PC-3 (cell line): ENCODE measurements at regions not wholly inside any gene's neighbourhood (a gene's known extent, or its start where the extent isn't known, plus 50 kb on each side); places are given as distances from the start of the nearest gene placed in this dataset.

Experiments used
- ATAC-seq: fragments of 200-7000 bp; cut with Tn5 transposase; 2 replicates; pipeline ENCODE4 v1.9.1; 2020; ENCODE audit warnings: mild to moderate bottlenecking, moderate library complexity
- BruUV-seq: library from RNA; stranded (reverse); fragments of 400-500 nt; replicated peaks from 2 replicates; lab custom pipeline; 2021; lab: Mats Ljungman, UMichigan
- CTCF ChIA-PET: fragments of 300-600 bp; sonication (Branson Sonifier 250); formaldehyde crosslinking; loops from one replicate; lab custom pipeline; 2022; ENCODE audit warnings: antibody characterized with exemption; lab: Charles Lee
- POLR2A ChIA-PET: fragments of 300-600 bp; sonication (Branson Sonifier 250); formaldehyde crosslinking; loops from one replicate; lab custom pipeline; 2022; ENCODE audit warnings: antibody characterized with exemption; ENCODE audit not compliant: unreplicated experiment; lab: Charles Lee
- DNase-seq: peaks from one replicate; pipeline ENCODE4 v3.0.0-alpha.2; 2015
- H2AFZ ChIP-seq: fragments of 300-600 bp; sonication (generic); 2 replicates; pipeline ENCODE4 v1.6.0; 2016; ENCODE audit warnings: antibody characterized with exemption, low read length
- H3F3A ChIP-seq: fragments of 300-600 bp; sonication (generic); one replicate; pipeline ENCODE4 v1.6.0; 2017; ENCODE audit warnings: antibody characterized with exemption, low read length, control low read depth, mild to moderate bottlenecking; ENCODE audit not compliant: unreplicated experiment
- H3K27ac ChIP-seq: fragments of 300-600 bp; sonication (generic); 2 replicates; pipeline ENCODE4 v1.5.1; 2016; ENCODE audit warnings: mild to moderate bottlenecking, low read length
- H3K27me3 ChIP-seq: fragments of 300-600 bp; sonication (generic); 2 replicates; pipeline ENCODE4 v1.6.1; 2016; ENCODE audit warnings: low read length, mixed read lengths
- H3K36me3 ChIP-seq: fragments of 300-600 bp; sonication (generic); 2 replicates; pipeline ENCODE4 v1.6.1; 2016; ENCODE audit warnings: low read depth, mixed run types, low read length, mixed read lengths
- H3K4me1 ChIP-seq: fragments of 300-600 bp; sonication (generic); 2 replicates; pipeline ENCODE4 v1.5.1; 2016; ENCODE audit warnings: low read length; ENCODE audit not compliant: insufficient read depth
- H3K4me2 ChIP-seq: fragments of 300-600 bp; sonication (generic); 2 replicates; pipeline ENCODE4 v1.6.0; 2016; ENCODE audit warnings: low read length
- H3K4me3 ChIP-seq: fragments of 300-600 bp; sonication (generic); 2 replicates; pipeline ENCODE4 v1.5.1; 2016; ENCODE audit warnings: mild to moderate bottlenecking, low read length, mixed read lengths
- H3K79me2 ChIP-seq: fragments of 300-600 bp; sonication (generic); 2 replicates; pipeline ENCODE4 v1.6.1; 2017; ENCODE audit warnings: low read length, mixed read lengths
- H3K9ac ChIP-seq: fragments of 300-600 bp; sonication (generic); 2 replicates; pipeline ENCODE4 v1.6.0; 2016; ENCODE audit warnings: mild to moderate bottlenecking, low read length
- H3K9me2 ChIP-seq: fragments of 300-600 bp; sonication (generic); replicated peaks from 2 replicates; pipeline ENCODE4 v1.6.1; 2016; ENCODE audit warnings: mixed run types, low read length, mixed read lengths
- H3K9me3 ChIP-seq: fragments of 300-600 bp; sonication (generic); 2 replicates; pipeline ENCODE4 v1.6.1; 2016; ENCODE audit warnings: low read length, mixed read lengths
- H4K20me1 ChIP-seq: fragments of 300-600 bp; sonication (generic); 2 replicates; pipeline ENCODE4 v1.6.1; 2016; ENCODE audit warnings: low read length, mixed read lengths
- EZH2 ChIP-seq: fragments of 300-600 bp; sonication (generic); IDR thresholded peaks from one replicate; pipeline ENCODE4 v1.6.1; 2017; ENCODE audit warnings: antibody characterized with exemption, mild to moderate bottlenecking, low read length; ENCODE audit not compliant: unreplicated experiment
- EZH2phosphoT487 ChIP-seq: fragments of 300-600 bp; sonication (generic); IDR thresholded peaks from 2 replicates; pipeline ENCODE4 v1.6.1; 2018; ENCODE audit warnings: mild to moderate bottlenecking, antibody characterized with exemption, low read length, borderline replicate concordance
- intact Hi-C: fragments of 100-400 bp; cut with micrococcal nuclease; formaldehyde crosslinking; loops from 2 replicates; pipeline ENCODE4 v1.9.0; 2023
- TF ChIP-seq, protein P1 (sequence below): fragments of 300-600 bp; sonication (generic); conservative IDR thresholded peaks from 2 replicates; pipeline ENCODE4 v1.5.1; 2017; ENCODE audit warnings: antibody characterized with exemption, low read depth, mild to moderate bottlenecking, low read length

DNA sequence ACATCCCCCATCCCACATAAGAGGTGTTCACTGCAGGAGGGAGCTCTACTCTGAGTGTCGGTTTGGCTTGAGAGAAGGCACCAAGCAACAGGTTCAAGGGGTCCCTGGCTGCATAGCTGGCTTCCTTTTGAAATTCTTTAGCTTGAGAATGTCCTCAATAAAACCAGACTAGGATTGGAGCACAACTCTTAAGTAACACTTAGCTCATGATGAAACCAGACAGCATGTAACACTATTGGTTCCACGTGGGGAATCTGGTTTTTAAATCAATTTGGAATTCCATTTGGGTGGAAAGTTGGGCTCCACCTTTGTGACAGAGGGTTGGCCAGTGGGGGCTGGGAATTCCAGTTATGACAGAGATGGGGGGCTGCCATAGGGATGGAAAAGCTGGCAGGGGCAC, 281.2 kb downstream of the TLE3 start:
- DNase-seq (no peak), ATAC-seq (no peak)
- H3K9ac ChIP-seq, result no peak overlapping the region
- H3K79me2 ChIP-seq, result no peaks in the 10 kb centered on the region
- H3K9me3 ChIP-seq, result no peaks in the 10 kb centered on the region
- peaks cover 43% of the 10 kb centered on the region for H3K27me3 ChIP-seq
- no peak overlapping the region for H3K4me2 ChIP-seq
- no peaks in the 10 kb centered on the region for H3F3A ChIP-seq
- H3K36me3 ChIP-seq, result no peaks in the 10 kb centered on the region
- ChIA-PET CTCF (no interaction called here), POLR2A (no interaction called here)
- H4K20me1 ChIP-seq, result no peaks in the 10 kb centered on the region
- H3K9me2 ChIP-seq, result no peaks in the 10 kb centered on the region
- TF ChIP-seq, protein P1, sequence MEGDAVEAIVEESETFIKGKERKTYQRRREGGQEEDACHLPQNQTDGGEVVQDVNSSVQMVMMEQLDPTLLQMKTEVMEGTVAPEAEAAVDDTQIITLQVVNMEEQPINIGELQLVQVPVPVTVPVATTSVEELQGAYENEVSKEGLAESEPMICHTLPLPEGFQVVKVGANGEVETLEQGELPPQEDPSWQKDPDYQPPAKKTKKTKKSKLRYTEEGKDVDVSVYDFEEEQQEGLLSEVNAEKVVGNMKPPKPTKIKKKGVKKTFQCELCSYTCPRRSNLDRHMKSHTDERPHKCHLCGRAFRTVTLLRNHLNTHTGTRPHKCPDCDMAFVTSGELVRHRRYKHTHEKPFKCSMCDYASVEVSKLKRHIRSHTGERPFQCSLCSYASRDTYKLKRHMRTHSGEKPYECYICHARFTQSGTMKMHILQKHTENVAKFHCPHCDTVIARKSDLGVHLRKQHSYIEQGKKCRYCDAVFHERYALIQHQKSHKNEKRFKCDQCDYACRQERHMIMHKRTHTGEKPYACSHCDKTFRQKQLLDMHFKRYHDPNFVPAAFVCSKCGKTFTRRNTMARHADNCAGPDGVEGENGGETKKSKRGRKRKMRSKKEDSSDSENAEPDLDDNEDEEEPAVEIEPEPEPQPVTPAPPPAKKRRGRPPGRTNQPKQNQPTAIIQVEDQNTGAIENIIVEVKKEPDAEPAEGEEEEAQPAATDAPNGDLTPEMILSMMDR, result no peak
- TF ChIP-seq EZH2, result no peak
- TF ChIP-seq EZH2phosphoT487, result no peak
- H3K4me3 ChIP-seq, result no peak overlapping the region
- no peak overlapping the region for H2AFZ ChIP-seq
- H3K4me1 ChIP-seq, result no peaks in the 10 kb centered on the region
- BruUV-seq, result no TSS peak
- intact Hi-C loops, result no loop called here
- H3K27ac ChIP-seq, result no peak overlapping the region

DNA sequence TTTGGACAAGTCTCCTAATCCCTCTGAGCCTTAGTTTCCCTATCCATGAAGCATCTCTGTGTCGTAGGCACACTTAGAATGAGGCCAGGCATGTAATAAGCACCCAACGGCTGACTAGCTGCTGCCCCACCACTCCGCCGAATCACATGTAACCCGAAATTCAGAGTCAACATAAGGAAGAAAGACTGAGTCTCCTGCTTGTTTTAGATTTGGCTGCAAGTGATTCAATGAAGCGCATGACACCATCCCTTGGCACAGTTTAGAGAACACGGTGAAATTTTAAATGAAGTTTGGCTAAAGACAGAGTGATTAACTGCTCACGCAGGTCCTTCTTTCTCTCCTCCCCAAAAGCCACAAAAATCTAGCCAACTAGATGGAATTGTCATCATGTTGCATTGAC, 279.2 kb downstream of the TLE3 start:
- no peak for ATAC-seq
- H3K27me3 ChIP-seq, result peaks cover 50% of the 10 kb centered on the region

DNA sequence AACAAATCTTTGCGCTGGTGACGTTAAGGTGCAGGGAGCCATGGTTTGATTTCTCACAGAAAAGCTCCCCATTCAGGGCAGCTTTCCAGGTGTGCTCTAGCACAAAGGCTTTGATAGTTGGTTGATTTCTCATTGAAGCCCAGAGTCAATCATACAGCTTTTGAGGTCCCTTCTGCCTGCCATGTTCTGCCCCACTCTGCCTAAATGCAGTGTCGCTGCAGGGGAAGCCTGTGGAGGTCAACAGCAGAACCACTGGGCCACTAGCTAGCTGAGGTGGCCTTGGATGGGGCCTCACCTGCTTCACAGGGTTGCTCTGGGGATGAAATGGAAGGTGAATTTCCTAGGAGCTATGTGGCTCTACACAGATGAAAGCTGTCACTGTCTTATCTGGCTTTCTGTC, 278.3 kb downstream of the TLE3 start:
- ChIA-PET CTCF (no interaction called here), POLR2A (no interaction called here)
- Histone ChIP-seq H3K4me3 (no peak overlapping the region), H3F3A (no peaks in the 10 kb centered on the region), H3K79me2 (no peaks in the 10 kb centered on the region), H3K4me2 (no peak overlapping the region), H3K9me3 (no peaks in the 10 kb centered on the region), H3K36me3 (no peaks in the 10 kb centered on the region), H3K9ac (no peak overlapping the region), H4K20me1 (no peaks in the 10 kb centered on the region), H2AFZ (no peak overlapping the region), H3K9me2 (no peaks in the 10 kb centered on the region), H3K4me1 (no peaks in the 10 kb centered on the region), H3K27me3 (peaks cover 50% of the 10 kb centered on the region), H3K27ac (no peak overlapping the region)
- TF ChIP-seq EZH2 (no peak), EZH2phosphoT487 (no peak)
- TF ChIP-seq, protein P1, result no peak
- ATAC-seq (no peak), DNase-seq (no peak)
- intact Hi-C loops, result no loop called here
- BruUV-seq, result no TSS peak

More for the DNA sequence above, 279.2 kb downstream of the TLE3 start:
- no peaks in the 10 kb centered on the region for H3K9me3 ChIP-seq
- intact Hi-C loops, result no loop called here
- ChIA-PET POLR2A (no interaction called here), CTCF (no interaction called here)
- no peaks in the 10 kb centered on the region for H3K9me2 ChIP-seq
- H3K27ac ChIP-seq, result no peak overlapping the region
- no peak for DNase-seq
- H3K4me1 ChIP-seq, result no peaks in the 10 kb centered on the region
- H3K4me3 ChIP-seq, result no peak overlapping the region
- no peak overlapping the region for H2AFZ ChIP-seq
- H4K20me1 ChIP-seq, result no peaks in the 10 kb centered on the region
- no peaks in the 10 kb centered on the region for H3K36me3 ChIP-seq
- no peak overlapping the region for H3K9ac ChIP-seq
- no TSS peak for BruUV-seq
- no peaks in the 10 kb centered on the region for H3K79me2 ChIP-seq
- H3K4me2 ChIP-seq, result no peak overlapping the region
- no peaks in the 10 kb centered on the region for H3F3A ChIP-seq
- TF ChIP-seq, protein P1, result no peak
- no peak for TF ChIP-seq EZH2
- no peak for TF ChIP-seq EZH2phosphoT487
